H9 (cell line): ENCODE measurements at regions not wholly inside any gene's neighbourhood (a gene's known extent, or its start where the extent isn't known, plus 50 kb on each side); places are given as distances from the start of the nearest gene placed in this dataset.

Experiments used
- DNase-seq: peaks from one replicate; pipeline ENCODE4 v3.0.0-alpha.2; 2017
- H2AFZ ChIP-seq: one replicate; pipeline ENCODE4 v1.6.1; 2013; ENCODE audit warnings: mild to moderate bottlenecking, low read length, control low read depth, moderate library complexity
- H2AK5ac ChIP-seq: 2 replicates; pipeline ENCODE4 v1.6.1; 2013; ENCODE audit warnings: low read length, control low read depth, mixed read lengths; ENCODE audit not compliant: insufficient read length
- H2BK120ac ChIP-seq: one replicate; pipeline ENCODE4 v1.6.1; 2013; ENCODE audit warnings: low read depth, mild to moderate bottlenecking, low read length, control low read depth, inconsistent platforms; ENCODE audit not compliant: poor library complexity, severe bottlenecking
- H2BK12ac ChIP-seq: 2 replicates; pipeline ENCODE4 v1.6.1; 2013; ENCODE audit warnings: low read length, control low read depth, mixed read lengths, low read depth; ENCODE audit not compliant: insufficient read length
- H2BK15ac ChIP-seq: 2 replicates; pipeline ENCODE4 v1.6.1; 2013; ENCODE audit warnings: low read depth, low read length, control low read depth
- H2BK20ac ChIP-seq: one replicate; pipeline ENCODE4 v1.6.1; 2013; ENCODE audit warnings: low read depth, mild to moderate bottlenecking, low read length, control low read depth, inconsistent platforms; ENCODE audit not compliant: poor library complexity, severe bottlenecking
- H2BK5ac ChIP-seq: 2 replicates; pipeline ENCODE4 v1.6.1; 2013; ENCODE audit warnings: low read length, control low read depth, mixed read lengths; ENCODE audit not compliant: insufficient read length
- H3K14ac ChIP-seq: 2 replicates; pipeline ENCODE4 v1.6.1; 2013; ENCODE audit warnings: low read length, control low read depth; ENCODE audit not compliant: insufficient read depth
- H3K18ac ChIP-seq: 2 replicates; pipeline ENCODE4 v1.6.1; 2013; ENCODE audit warnings: low read depth, mild to moderate bottlenecking, mixed read lengths, low read length, control low read depth; ENCODE audit not compliant: insufficient read length
- H3K23ac ChIP-seq: 2 replicates; pipeline ENCODE4 v1.6.1; 2013; ENCODE audit warnings: low read length, control low read depth, mixed read lengths, low read depth; ENCODE audit not compliant: insufficient read length
- H3K23me2 ChIP-seq: 2 replicates; pipeline ENCODE4 v1.6.1; 2013; ENCODE audit warnings: low read depth, mild to moderate bottlenecking, mixed read lengths, low read length, control low read depth; ENCODE audit not compliant: insufficient read length, poor library complexity, severe bottlenecking
- H3K27ac ChIP-seq: 2 replicates; pipeline ENCODE4 v1.5.1; 2013; ENCODE audit warnings: low read length, control low read depth, mixed read lengths, low read depth; ENCODE audit not compliant: insufficient read length
- H3K27me3 ChIP-seq: 2 replicates; pipeline ENCODE4 v1.6.1; 2013; ENCODE audit warnings: low read length, control low read depth, inconsistent platforms; ENCODE audit not compliant: insufficient read depth
- H3K4ac ChIP-seq: 2 replicates; pipeline ENCODE4 v1.6.1; 2013; ENCODE audit warnings: low read depth, mild to moderate bottlenecking, control low read depth, inconsistent platforms, low read length, moderate library complexity
- H3K4me1 ChIP-seq: 2 replicates; pipeline ENCODE4 v1.6.1; 2013; ENCODE audit warnings: low read length, control low read depth, inconsistent platforms; ENCODE audit not compliant: insufficient read depth
- H3K4me2 ChIP-seq: 2 replicates; pipeline ENCODE4 v1.6.1; 2013; ENCODE audit warnings: low read length, control low read depth, mixed read lengths; ENCODE audit not compliant: insufficient read length, insufficient read depth
- H3K56ac ChIP-seq: 2 replicates; pipeline ENCODE4 v1.6.1; 2013; ENCODE audit warnings: low read depth, mild to moderate bottlenecking, mixed read lengths, low read length, control low read depth; ENCODE audit not compliant: insufficient read length
- H3K79me1 ChIP-seq: 2 replicates; pipeline ENCODE4 v1.6.1; 2013; ENCODE audit warnings: low read depth, mild to moderate bottlenecking, moderate library complexity, low read length, control low read depth, inconsistent platforms; ENCODE audit not compliant: insufficient read depth, poor library complexity, severe bottlenecking
- H3K79me2 ChIP-seq: 2 replicates; pipeline ENCODE4 v1.6.1; 2013; ENCODE audit warnings: low read length, control low read depth, inconsistent platforms; ENCODE audit not compliant: insufficient read depth
- H3K9ac ChIP-seq: 2 replicates; pipeline ENCODE4 v1.6.1; 2013; ENCODE audit warnings: low read length, control low read depth, mixed read lengths; ENCODE audit not compliant: insufficient read length; ENCODE audit errors: extremely low read depth
- H3K9me3 ChIP-seq: one replicate; pipeline ENCODE4 v1.6.1; 2013; ENCODE audit warnings: low read depth, low read length, inconsistent platforms; ENCODE audit not compliant: control insufficient read depth
- H3T11ph ChIP-seq: one replicate; pipeline ENCODE4 v1.6.1; 2013; ENCODE audit warnings: mild to moderate bottlenecking, low read length, control low read depth, inconsistent platforms
- H4K20me1 ChIP-seq: one replicate; pipeline ENCODE4 v1.6.1; 2013; ENCODE audit not compliant: control insufficient read depth, insufficient read length, insufficient read depth
- H4K5ac ChIP-seq: 2 replicates; pipeline ENCODE4 v1.6.1; 2013; ENCODE audit warnings: low read depth, mild to moderate bottlenecking, mixed read lengths, low read length, control low read depth; ENCODE audit not compliant: insufficient read length
- H4K8ac ChIP-seq: replicated peaks from 2 replicates; pipeline ENCODE4 v1.6.1; 2013; ENCODE audit warnings: low read length, control low read depth, mixed read lengths, low read depth; ENCODE audit not compliant: insufficient read length
- H4K91ac ChIP-seq: 2 replicates; pipeline ENCODE4 v1.6.1; 2013; ENCODE audit warnings: low read depth, mild to moderate bottlenecking, moderate library complexity, mixed read lengths, low read length, control low read depth; ENCODE audit not compliant: insufficient read length
- H3K27ac Mint-ChIP-seq, 3 experiments: 2 replicates in 2 of 3; 3 replicates in 1 of 3; pipeline ENCODE4 v1.8.0; 2020 to 2021; ENCODE audit warnings: mixed read lengths in 3 of 3, mild to moderate bottlenecking in 1 of 3, moderate library complexity in 1 of 3
- H3K27me3 Mint-ChIP-seq: 2 replicates; pipeline ENCODE4 v1.8.0; 2021; ENCODE audit warnings: low read depth, mild to moderate bottlenecking, moderate library complexity, mixed read lengths
- H3K36me3 Mint-ChIP-seq, 3 experiments: 2 replicates in 2 of 3; 3 replicates in 1 of 3; pipeline ENCODE4 v1.8.0; 2020 to 2021; ENCODE audit warnings: low read depth in 3 of 3, mixed read lengths in 3 of 3; ENCODE audit not compliant: insufficient read depth in 1 of 3
- H3K4me1 Mint-ChIP-seq, 2 experiments: 2 replicates each; pipeline ENCODE4 v1.8.0; 2020; ENCODE audit warnings: mixed read lengths in 2 of 2
- H3K4me3 Mint-ChIP-seq, 2 experiments: 2 replicates in 1 of 2; 3 replicates in 1 of 2; pipeline ENCODE4 v1.8.0; 2020 to 2021; ENCODE audit warnings: mild to moderate bottlenecking in 2 of 2, mixed read lengths in 2 of 2, moderate library complexity in 1 of 2
- H3K9me3 Mint-ChIP-seq, 2 experiments: 2 replicates in 1 of 2; 3 replicates in 1 of 2; pipeline ENCODE4 v1.8.0; 2020; ENCODE audit warnings: mild to moderate bottlenecking in 2 of 2, mixed read lengths in 2 of 2, moderate library complexity in 1 of 2
- WGBS: extraction: QIAGEN DNeasy Blood & Tissue Kit; methylation state at CpG from one replicate; pipeline ENCODE4 v1.1.7; 2013; ENCODE audit warnings: missing lambda C conversion rate, low lambda C conversion rate, mixed read lengths; ENCODE audit not compliant: insufficient read length; ENCODE audit errors: extremely low coverage; 5-methylcytosine and 5-hydroxymethylcytosine counted together
- TF ChIP-seq, protein P1 (sequence below): fragments of 200-600 bp; sonication (generic); conservative IDR thresholded peaks from 3 replicates; pipeline ENCODE4 v1.8.0; 2021; ENCODE audit warnings: antibody characterized with exemption, mild to moderate bottlenecking

DNA sequence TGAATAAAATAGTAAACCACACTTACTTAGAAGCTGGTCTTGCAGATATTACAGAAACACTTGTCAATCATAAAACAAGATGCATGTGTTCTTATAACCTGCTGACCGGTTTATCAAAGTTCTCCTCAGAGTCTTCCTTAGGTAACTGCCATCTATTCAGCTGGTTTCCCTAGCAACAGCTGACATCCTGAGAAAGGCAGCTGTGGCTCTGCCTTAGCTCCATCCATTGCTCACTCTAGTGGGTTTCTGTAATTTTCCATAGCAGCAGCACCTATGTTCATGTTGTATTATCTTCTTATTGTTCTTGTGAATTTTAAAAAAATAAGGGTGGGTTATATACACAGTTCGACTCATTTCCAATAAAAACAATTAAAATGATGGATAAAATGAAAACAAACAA, 87.8 kb downstream of the RAP2A start:
- H3T11ph ChIP-seq: no peak overlapping the region
- H2BK12ac ChIP-seq: no peak overlapping the region
- WGBS: no CpG with 5 or more reads among the region's 2 CpGs
- H3K27me3 Mint-ChIP-seq: no peaks in the 10 kb centered on the region
- H2BK5ac ChIP-seq: no peak overlapping the region
- H3K56ac ChIP-seq: no peak overlapping the region
- H3K14ac ChIP-seq: no peak overlapping the region
- no peaks in the 10 kb centered on the region for H3K4me1 Mint-ChIP-seq
- no peak overlapping the region for H2BK15ac ChIP-seq
- TF ChIP-seq, protein P1, sequence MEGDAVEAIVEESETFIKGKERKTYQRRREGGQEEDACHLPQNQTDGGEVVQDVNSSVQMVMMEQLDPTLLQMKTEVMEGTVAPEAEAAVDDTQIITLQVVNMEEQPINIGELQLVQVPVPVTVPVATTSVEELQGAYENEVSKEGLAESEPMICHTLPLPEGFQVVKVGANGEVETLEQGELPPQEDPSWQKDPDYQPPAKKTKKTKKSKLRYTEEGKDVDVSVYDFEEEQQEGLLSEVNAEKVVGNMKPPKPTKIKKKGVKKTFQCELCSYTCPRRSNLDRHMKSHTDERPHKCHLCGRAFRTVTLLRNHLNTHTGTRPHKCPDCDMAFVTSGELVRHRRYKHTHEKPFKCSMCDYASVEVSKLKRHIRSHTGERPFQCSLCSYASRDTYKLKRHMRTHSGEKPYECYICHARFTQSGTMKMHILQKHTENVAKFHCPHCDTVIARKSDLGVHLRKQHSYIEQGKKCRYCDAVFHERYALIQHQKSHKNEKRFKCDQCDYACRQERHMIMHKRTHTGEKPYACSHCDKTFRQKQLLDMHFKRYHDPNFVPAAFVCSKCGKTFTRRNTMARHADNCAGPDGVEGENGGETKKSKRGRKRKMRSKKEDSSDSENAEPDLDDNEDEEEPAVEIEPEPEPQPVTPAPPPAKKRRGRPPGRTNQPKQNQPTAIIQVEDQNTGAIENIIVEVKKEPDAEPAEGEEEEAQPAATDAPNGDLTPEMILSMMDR: no peak
- no peaks in the 10 kb centered on the region for H3K9me3 ChIP-seq
- DNase-seq: no peak
- H4K91ac ChIP-seq: no peak overlapping the region
- no peak overlapping the region for H3K23ac ChIP-seq
- H3K79me1 ChIP-seq: no peaks in the 10 kb centered on the region
- H2AFZ ChIP-seq: no peak overlapping the region
- no peak overlapping the region for H2BK20ac ChIP-seq
- no peak overlapping the region for H3K18ac ChIP-seq
- no peaks in the 10 kb centered on the region for H4K20me1 ChIP-seq
- H3K27ac Mint-ChIP-seq: no peak overlapping the region
- H4K5ac ChIP-seq: no peak overlapping the region
- H3K4me2 ChIP-seq: no peak overlapping the region
- no peak overlapping the region for H2BK120ac ChIP-seq
- no peaks in the 10 kb centered on the region for H3K4me1 ChIP-seq
- no peak overlapping the region for H3K27ac ChIP-seq
- H3K9ac ChIP-seq: no peak overlapping the region
- no peaks in the 10 kb centered on the region for H3K23me2 ChIP-seq
- H3K79me2 ChIP-seq: no peaks in the 10 kb centered on the region
- H3K36me3 Mint-ChIP-seq: no peaks in the 10 kb centered on the region
- peaks cover 2 to 4% of the 10 kb centered on the region in 2 experiments; a peak in 2 of 5 replicates for H3K9me3 Mint-ChIP-seq
- H3K27me3 ChIP-seq: no peaks in the 10 kb centered on the region
- H4K8ac ChIP-seq: no peak overlapping the region
- H3K4me3 Mint-ChIP-seq: no peak overlapping the region
- H2AK5ac ChIP-seq: no peak overlapping the region
- H3K4ac ChIP-seq: no peak overlapping the region
